ENCODE measurements at regions not wholly inside any gene's neighbourhood (a gene's known extent, or its start where the extent isn't known, plus 50 kb on each side); places are given as distances from the start of the nearest gene placed in this dataset.
"Not testable (repeated sequence)": the region's sequence is repeated elsewhere in the genome, so short reads cannot be mapped to it uniquely, and the experiment has no call there.

- DNase-seq (ENCODE audit: low spot score): not testable (repeated sequence)
These were observed 62.4 kb upstream of the GBA3 start for GRCh38 chr4:22630161-22630975.

GRCh38 chr4:22631167-22631566, 61.6 kb upstream of the GBA3 start:
- DNase-seq (ENCODE audit: low spot score): not testable (repeated sequence)

GRCh38 chr4:22634541-22635181, 58.1 kb upstream of the GBA3 start:
- DNase-seq (ENCODE audit: low spot score): no peak

DNA sequence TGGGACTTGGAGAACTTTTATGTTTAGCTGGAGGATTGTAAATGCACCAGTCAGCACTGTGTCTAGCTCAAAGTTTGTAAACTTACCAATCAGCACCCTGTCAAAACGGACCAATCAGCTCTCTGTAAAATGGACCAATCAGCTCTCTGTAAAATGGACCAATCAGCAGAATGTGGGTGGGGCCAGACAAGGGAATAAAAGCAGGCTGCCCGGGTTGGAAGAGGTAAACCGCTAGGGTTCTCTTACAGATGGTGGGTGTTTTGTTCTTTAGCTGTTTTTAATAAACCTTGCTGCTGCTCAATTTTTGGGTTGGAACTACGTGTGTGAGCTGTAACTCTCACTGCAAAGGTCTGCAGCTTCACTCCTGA, 57.6 kb upstream of the GBA3 start:
- not testable (repeated sequence) for DNase-seq (ENCODE audit: low spot score)

DNA sequence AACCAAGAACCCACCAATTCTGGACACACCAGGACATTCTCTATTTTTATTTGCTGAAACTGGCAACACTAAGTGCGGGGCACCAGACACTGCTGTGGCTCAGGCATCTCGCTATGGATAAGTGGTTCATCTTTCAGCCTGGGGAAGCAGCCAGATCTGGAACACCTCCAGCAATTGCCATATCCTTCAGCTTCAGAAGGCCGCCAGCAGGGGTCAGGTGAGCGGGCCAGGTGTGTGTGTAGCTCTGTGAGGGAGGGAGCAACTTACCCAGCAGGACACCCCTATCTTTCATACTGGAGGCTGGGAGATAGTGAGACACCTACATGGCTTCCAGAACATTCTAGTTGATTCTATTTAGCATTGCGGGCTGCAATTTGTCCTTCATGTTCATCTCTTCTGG, 57.0 kb upstream of the GBA3 start:
- DNase-seq (ENCODE audit: low spot score): no peak

- no peak for DNase-seq (ENCODE audit: low spot score)
These were observed 55.4 kb upstream of the GBA3 start for GRCh38 chr4:22637306-22637705.
